ENCODE measurements at regions not wholly inside any gene's neighbourhood (a gene's known extent, or its start where the extent isn't known, plus 50 kb on each side); places are given as distances from the start of the nearest gene placed in this dataset.

- TF ChIP-seq CHD7 (IDR thresholded peaks at IDR 0.05; ENCODE audit: insufficient replicate concordance, low read length), result no peak
- no peak for TF ChIP-seq POU5F1 (IDR thresholded peaks at IDR 0.05; ENCODE audit: low read depth, low read length)
- TF ChIP-seq BCL11A (IDR thresholded peaks at IDR 0.05; ENCODE audit: low read depth in 2 of 2, low read length in 2 of 2), result no peak
- no peak for TF ChIP-seq EZH2 (IDR thresholded peaks at IDR 0.05; ENCODE audit: low read depth, low read length, severe bottlenecking)
- no peak for TF ChIP-seq GTF2F1 (IDR thresholded peaks at IDR 0.05; ENCODE audit: borderline replicate concordance, low read depth, low read length)
- TF ChIP-seq EP300 (IDR thresholded peaks at IDR 0.05; ENCODE audit: borderline replicate concordance in 1 of 2, low read depth in 2 of 2, low read length in 2 of 2), result no peak
- TF ChIP-seq TEAD4 (IDR thresholded peaks at IDR 0.05; ENCODE audit: low read depth, low read length), result no peak
- TF ChIP-seq JUN (IDR thresholded peaks at IDR 0.05; ENCODE audit: low read depth, low read length), result no peak
- TF ChIP-seq E2F6 (IDR thresholded peaks at IDR 0.05), result no peak
- no peak for TF ChIP-seq MAX (IDR thresholded peaks at IDR 0.05)
Observed at GRCh38 chr10:20970708-20971107, 73.6 kb upstream of the NEBL start (continued).
